ENCODE measurements at regions not wholly inside any gene's neighbourhood (a gene's known extent, or its start where the extent isn't known, plus 50 kb on each side); places are given as distances from the start of the nearest gene placed in this dataset.

- TF ChIP-seq CTCF (IDR thresholded peaks at IDR 0.05 in 4 of 5, conservative IDR thresholded peaks at IDR 0.05 in 1 of 5) (no peak), POLR2A (IDR thresholded peaks at IDR 0.05) (no peak)
Observed at GRCh38 chr2:187884003-187884402, 329.8 kb upstream of the TFPI start.

Data from gastrocnemius medialis (tissue), 4 donors.